Endodermal cell (in vitro differentiated cells): ENCODE measurements at regions not wholly inside any gene's neighbourhood (a gene's known extent, or its start where the extent isn't known, plus 50 kb on each side); places are given as distances from the start of the nearest gene placed in this dataset.

Experiments
- DNase-seq: peaks from one replicate; pipeline ENCODE4 v3.0.0-alpha.2; 2017
- H3K27ac ChIP-seq: 2 replicates; pipeline ENCODE4 v1.5.1; 2013; ENCODE audit warnings: mild to moderate bottlenecking, low read depth, low read length, moderate library complexity
- H3K27me3 ChIP-seq: 2 replicates; pipeline ENCODE4 v1.6.1; 2013; ENCODE audit warnings: mild to moderate bottlenecking, low read length, moderate library complexity; ENCODE audit not compliant: insufficient read depth, control insufficient read depth, poor library complexity, severe bottlenecking
- H3K36me3 ChIP-seq: 2 replicates; pipeline ENCODE4 v1.7.0; 2013; ENCODE audit warnings: mild to moderate bottlenecking, low read length, moderate library complexity; ENCODE audit not compliant: control insufficient read depth, insufficient read depth
- H3K4me1 ChIP-seq: one replicate; pipeline ENCODE4 v1.7.0; 2013; ENCODE audit warnings: low read length; ENCODE audit not compliant: control insufficient read depth, insufficient read depth
- H3K4me3 ChIP-seq: 2 replicates; pipeline ENCODE4 v1.5.1; 2013; ENCODE audit warnings: mild to moderate bottlenecking, low read length, moderate library complexity
- H3K9ac ChIP-seq: 2 replicates; pipeline ENCODE4 v1.6.1; 2013; ENCODE audit warnings: mild to moderate bottlenecking, low read length, moderate library complexity; ENCODE audit not compliant: poor library complexity, severe bottlenecking; ENCODE audit errors: extremely low read depth
- H3K9me3 ChIP-seq: 2 replicates; pipeline ENCODE4 v1.6.1; 2013; ENCODE audit warnings: mild to moderate bottlenecking, low read length, moderate library complexity; ENCODE audit not compliant: control insufficient read depth
- H3K27ac Mint-ChIP-seq: 2 replicates; pipeline ENCODE4 v1.8.0; 2020; ENCODE audit warnings: mixed read lengths
- H3K27me3 Mint-ChIP-seq: 2 replicates; pipeline ENCODE4 v1.8.0; 2021; ENCODE audit warnings: mild to moderate bottlenecking, mixed read lengths; ENCODE audit not compliant: insufficient read depth
- H3K36me3 Mint-ChIP-seq: 2 replicates; pipeline ENCODE4 v1.8.0; 2020; ENCODE audit warnings: low read depth, mixed read lengths
- H3K4me1 Mint-ChIP-seq: 2 replicates; pipeline ENCODE4 v1.8.0; 2020; ENCODE audit warnings: mixed read lengths
- H3K4me3 Mint-ChIP-seq: 2 replicates; pipeline ENCODE4 v1.8.0; 2020; ENCODE audit warnings: mild to moderate bottlenecking, moderate library complexity, mixed read lengths
- H3K9me3 Mint-ChIP-seq: 2 replicates; pipeline ENCODE4 v1.8.0; 2020; ENCODE audit warnings: mild to moderate bottlenecking, mixed read lengths
- WGBS, 2 experiments: methylation state at CpG; one replicate each; pipeline versions ENCODE4 v1.1.5 to v1.1.7; 2013; ENCODE audit warnings: missing lambda C conversion rate in 2 of 2, mixed read lengths in 1 of 2; ENCODE audit not compliant: insufficient coverage in 1 of 2, insufficient read length in 1 of 2; 5-methylcytosine and 5-hydroxymethylcytosine counted together
- TF ChIP-seq, protein P1 (sequence below): fragments of 200-600 bp; sonication (generic); conservative IDR thresholded peaks from 2 replicates; pipeline ENCODE4 v1.5.0; 2021; ENCODE audit warnings: antibody characterized with exemption, mild to moderate bottlenecking

DNA sequence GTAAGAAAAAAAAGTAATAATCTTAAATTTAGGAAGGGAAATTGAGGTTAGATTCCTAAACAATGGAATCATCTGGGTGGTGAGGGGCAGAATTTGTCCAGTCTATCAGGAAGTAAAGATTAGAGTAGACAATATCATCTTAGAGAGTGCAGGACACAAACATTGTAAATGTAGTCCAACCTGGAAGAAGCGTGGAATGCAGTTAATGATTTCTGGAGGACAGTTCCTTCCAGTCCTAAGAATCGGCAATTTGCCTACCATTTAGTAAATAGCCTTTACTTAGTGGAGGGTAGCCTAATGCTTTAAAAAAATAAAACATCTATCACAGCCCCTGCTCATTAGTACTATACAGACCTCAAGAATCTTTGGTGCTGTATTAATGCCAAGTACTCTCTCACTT is 147.5 kb upstream of the TTC29 start:
- TF ChIP-seq, protein P1, sequence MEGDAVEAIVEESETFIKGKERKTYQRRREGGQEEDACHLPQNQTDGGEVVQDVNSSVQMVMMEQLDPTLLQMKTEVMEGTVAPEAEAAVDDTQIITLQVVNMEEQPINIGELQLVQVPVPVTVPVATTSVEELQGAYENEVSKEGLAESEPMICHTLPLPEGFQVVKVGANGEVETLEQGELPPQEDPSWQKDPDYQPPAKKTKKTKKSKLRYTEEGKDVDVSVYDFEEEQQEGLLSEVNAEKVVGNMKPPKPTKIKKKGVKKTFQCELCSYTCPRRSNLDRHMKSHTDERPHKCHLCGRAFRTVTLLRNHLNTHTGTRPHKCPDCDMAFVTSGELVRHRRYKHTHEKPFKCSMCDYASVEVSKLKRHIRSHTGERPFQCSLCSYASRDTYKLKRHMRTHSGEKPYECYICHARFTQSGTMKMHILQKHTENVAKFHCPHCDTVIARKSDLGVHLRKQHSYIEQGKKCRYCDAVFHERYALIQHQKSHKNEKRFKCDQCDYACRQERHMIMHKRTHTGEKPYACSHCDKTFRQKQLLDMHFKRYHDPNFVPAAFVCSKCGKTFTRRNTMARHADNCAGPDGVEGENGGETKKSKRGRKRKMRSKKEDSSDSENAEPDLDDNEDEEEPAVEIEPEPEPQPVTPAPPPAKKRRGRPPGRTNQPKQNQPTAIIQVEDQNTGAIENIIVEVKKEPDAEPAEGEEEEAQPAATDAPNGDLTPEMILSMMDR: no peak
- no peak for DNase-seq
- WGBS, 2 experiments: 94% methylated on average over 2 of the region's 2 CpGs; no CpG with 5 or more reads in 1 of the 2 experiments
- Mint-ChIP-seq H3K27me3 (no peaks in the 10 kb centered on the region), H3K4me3 (no peak overlapping the region), H3K4me1 (peaks cover 26% of the 10 kb centered on the region), H3K27ac (no peak overlapping the region), H3K9me3 (no peaks in the 10 kb centered on the region), H3K36me3 (no peaks in the 10 kb centered on the region)
- H3K4me1 ChIP-seq: no peaks in the 10 kb centered on the region
- H3K9me3 ChIP-seq: no peaks in the 10 kb centered on the region
- no peaks in the 10 kb centered on the region for H3K36me3 ChIP-seq
- no peak overlapping the region for H3K4me3 ChIP-seq
- no peaks in the 10 kb centered on the region for H3K27me3 ChIP-seq
- H3K27ac ChIP-seq: no peak overlapping the region
- H3K9ac ChIP-seq: no peak overlapping the region

- Histone ChIP-seq H3K9ac (no peak overlapping the region), H3K4me1 (no peaks in the 10 kb centered on the region), H3K4me3 (no peak overlapping the region), H3K27ac (no peak overlapping the region), H3K36me3 (no peaks in the 10 kb centered on the region), H3K27me3 (no peaks in the 10 kb centered on the region), H3K9me3 (no peaks in the 10 kb centered on the region)
- no peak overlapping the region for H3K27ac Mint-ChIP-seq
- no peak overlapping the region for H3K4me3 Mint-ChIP-seq
- TF ChIP-seq, protein P1: peak; percentile 76
- H3K9me3 Mint-ChIP-seq: no peaks in the 10 kb centered on the region
- no peaks in the 10 kb centered on the region for H3K36me3 Mint-ChIP-seq
- H3K27me3 Mint-ChIP-seq: no peaks in the 10 kb centered on the region
- 93% methylated on average over 2 of the region's 2 CpGs; no CpG with 5 or more reads in 1 of the 2 experiments for WGBS, 2 experiments
- peaks cover 22% of the 10 kb centered on the region for H3K4me1 Mint-ChIP-seq
- peak; percentile 59 for DNase-seq
Observed at GRCh38 chr4:147094238-147094637, 148.6 kb upstream of the TTC29 start.

DNA sequence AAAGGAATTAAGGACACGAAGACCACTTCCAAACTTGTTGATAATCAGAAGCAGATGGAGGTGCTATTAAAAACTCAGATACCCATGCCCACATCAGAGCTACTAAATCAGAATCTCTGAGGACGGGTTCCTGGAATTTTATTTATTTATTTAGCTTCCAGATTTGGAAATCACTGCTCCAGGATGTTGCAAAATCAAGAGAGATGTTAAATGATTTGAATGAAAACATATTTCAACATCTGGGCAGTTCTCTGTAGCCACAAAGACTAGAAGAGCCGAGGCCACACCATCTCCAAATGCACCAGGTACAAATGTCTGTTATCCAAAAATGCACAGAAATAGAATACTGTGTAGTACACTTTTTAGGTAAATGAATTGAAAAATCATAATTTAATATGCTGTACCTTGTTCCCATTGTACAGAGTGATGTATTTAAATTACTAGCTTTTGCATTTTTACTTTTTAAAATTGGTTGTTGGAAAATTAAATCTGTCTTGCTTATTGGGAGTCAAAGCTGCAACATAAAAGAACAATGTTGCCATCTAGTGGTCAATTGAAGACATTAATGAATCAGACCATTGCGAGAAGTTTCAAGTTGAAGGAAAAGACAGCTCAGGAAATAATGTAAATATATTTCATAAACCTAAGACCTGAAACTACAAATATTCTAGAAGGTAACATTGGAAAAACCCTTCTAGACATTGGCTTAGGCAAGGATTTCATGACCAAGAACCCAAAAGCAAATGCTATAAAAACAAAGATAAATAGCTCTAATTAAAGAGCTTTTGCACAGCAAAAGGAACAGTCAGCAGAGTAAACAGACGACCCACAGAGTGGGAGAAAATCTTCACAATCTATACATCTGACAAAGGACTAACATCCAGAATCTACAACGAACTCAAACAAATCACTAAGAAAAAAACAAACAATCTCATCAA is 151.3 kb upstream of the TTC29 start:
- TF ChIP-seq, protein P1: peak; percentile 85
- Mint-ChIP-seq H3K4me1 (peaks cover 22% of the 10 kb centered on the region), H3K4me3 (no peak overlapping the region), H3K27me3 (peaks cover 12% of the 10 kb centered on the region), H3K9me3 (no peaks in the 10 kb centered on the region), H3K36me3 (no peaks in the 10 kb centered on the region), H3K27ac (no peak overlapping the region)
- no peaks in the 10 kb centered on the region for H3K36me3 ChIP-seq
- peaks cover 5% of the 10 kb centered on the region for H3K4me1 ChIP-seq
- H3K9ac ChIP-seq: no peak overlapping the region
- H3K27ac ChIP-seq: no peak overlapping the region
- DNase-seq: no peak
- no peaks in the 10 kb centered on the region for H3K9me3 ChIP-seq
- 0 to 51% methylated on average over 1 to 6 of the region's 6 CpGs for whole genome bisulfite sequencing, 2 experiments
- no peak overlapping the region for H3K4me3 ChIP-seq
- H3K27me3 ChIP-seq: no peaks in the 10 kb centered on the region
